ENCODE measurements at regions not wholly inside any gene's neighbourhood (a gene's known extent, or its start where the extent isn't known, plus 50 kb on each side); places are given as distances from the start of the nearest gene placed in this dataset.
A peak's percentile ranks its signal among the peaks of the same experiment; 100 is the strongest.

DNA sequence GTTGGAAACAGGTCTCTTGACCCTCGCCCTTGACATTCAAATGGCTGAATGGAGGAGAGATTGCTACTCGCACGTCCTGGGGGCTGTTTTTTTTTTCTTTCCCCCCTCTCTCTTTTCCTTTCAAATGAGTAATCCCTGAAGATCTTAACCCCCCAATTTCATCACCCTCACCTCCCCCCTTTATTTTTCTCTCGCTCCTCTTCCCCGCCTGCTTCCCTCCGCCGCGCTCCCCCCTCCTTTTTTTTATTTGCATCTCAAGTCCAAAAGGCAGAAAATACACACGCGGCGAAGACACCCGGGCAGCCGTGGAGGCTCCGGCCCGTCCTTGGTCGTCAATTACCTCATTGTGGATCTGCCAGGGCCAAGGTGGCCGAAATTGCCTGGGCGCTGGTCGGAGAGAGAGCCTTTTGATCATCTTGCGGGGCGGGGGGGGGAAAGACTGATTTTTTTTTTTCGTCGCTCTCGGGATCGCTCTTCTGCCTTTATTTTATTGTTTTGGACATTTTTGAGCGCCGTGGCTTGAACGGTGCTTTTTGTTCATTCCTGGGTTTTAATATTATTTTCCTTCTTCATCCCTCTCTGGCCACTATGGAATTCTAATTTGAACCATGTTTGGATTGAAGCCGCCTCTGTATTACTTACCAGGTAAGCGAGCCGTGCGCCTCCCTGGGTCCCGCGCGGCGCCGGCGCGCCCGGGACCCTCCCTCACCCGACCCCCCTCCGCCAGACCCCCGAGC, 57.2 kb upstream of the GSE1 start:
- no peak for DNase-seq

DNA sequence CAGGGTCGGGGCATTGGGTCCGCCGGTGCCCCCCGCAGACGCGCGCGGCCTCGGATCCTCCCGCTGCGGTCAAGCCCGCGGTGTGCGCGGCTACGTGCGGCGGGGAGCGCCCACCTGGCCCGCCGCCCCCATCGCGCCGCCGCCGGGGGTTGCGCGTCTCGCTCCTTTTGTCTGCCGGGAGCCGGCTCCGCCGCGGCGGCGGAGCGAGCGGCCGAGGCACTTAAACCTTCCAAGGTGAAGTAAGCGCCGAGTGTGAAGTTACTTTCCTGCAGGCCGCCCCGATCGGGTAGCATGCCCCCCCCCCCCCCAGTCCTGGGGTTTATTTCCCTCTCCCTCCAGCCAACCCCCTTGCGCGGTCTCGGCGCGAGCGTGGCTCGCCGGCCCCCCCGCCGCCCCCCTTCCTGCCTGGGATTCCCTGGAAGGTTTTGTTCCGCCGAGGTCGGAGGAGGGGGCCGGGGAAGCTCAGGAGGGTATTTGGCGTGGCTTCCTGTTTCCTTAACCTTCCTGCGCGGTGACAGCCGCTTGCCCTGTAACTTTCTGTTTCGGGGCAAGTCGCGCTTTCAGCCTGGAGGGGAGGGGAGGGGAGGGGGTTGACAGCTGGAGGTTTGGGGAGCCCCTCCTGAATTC, 56.6 kb upstream of the GSE1 start:
- no peak for DNase-seq

DNA sequence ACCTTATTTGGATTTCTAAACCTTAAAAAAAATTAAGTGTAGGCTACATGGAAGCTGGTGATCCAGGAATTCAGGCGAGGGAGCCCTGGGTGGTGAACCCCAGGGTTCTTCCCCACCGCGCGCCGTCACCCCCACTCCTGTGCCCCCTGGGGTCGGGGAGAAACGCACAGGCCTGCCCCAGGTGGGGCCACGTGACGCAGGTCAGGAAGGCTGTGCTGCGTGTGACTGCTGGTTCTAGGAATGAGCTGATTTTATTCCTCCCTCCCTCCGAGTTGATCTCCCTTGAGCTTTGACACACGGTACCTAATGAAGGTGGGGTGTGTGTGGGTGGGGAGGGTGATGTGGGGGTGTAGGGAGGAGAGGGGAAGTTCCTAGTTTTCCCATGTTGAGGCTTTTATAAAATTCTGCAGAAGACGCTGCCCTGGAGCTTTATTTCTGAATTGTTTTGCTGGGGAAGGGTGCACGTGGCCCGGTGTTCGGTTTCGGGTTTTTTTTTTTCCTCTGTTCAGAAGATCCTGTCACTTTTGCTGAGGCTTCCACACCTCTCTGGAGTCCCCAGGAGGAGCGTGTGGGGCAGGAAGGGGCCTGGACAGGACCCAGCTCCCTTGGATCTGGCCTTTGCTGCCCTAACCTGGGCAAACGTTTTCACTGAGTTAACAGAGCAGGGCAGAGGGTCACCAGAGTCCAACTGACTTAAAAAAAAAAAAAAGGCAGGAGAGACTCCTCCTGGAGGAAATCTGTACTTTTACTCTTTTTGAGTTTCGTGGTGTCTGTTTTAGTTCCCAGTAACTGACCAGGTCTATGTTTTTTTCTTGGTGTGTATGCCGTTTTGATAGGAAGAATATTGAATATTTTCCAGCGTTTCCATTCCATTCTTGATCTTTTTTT, 55.8 kb upstream of the GSE1 start:
- no peak for DNase-seq

DNA sequence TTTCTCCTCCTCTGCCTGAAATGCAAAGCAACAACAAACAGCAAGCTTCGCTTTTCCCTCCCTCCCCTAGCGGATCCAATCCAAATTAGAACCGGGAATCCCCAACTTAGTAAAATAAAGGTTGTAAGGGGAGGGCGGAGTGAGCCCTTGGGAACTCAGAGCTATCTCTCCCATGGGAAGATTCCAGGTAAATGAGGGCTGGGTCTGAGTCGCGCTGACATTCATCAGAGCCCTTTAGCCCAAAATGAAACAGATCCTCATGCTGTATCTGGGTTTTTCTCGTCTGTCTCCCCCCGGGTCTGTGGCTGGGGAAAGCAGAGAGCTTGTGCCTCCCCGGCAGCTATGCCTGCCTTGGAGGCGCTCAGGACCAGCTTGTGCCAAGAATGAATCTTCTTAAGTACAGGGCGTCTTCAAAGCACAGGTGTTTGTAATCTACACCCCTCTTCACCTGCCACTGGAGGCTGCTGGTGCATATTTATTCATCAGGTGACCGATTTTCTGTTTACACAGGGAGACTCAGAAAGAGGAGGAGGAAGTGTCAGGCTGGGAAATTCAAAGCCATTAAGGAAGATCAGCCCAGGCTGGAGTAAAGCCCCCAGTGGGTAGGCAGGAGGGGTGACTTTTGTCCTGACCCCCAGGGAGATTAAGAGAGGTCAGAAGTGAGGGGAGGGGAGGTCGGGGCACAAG, 55.0 kb upstream of the GSE1 start:
- DNase-seq: peak; percentile 40

DNA sequence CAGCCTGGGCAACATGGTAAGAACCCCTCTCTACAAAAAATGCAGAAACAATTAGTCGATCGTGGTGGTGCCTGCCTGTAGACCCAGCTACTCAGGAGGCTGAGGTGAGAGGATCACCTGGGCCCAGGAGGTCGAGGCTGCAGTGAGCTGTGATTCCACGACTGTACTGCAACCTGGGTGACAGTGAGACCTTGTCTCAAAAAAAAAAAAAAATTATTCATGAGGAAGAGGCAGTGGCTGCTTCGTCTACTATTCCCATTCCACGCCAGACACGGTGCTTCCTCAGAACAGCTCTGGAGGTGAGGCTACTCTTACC, 52.2 kb upstream of the GSE1 start:
- DNase-seq: no peak

DNA sequence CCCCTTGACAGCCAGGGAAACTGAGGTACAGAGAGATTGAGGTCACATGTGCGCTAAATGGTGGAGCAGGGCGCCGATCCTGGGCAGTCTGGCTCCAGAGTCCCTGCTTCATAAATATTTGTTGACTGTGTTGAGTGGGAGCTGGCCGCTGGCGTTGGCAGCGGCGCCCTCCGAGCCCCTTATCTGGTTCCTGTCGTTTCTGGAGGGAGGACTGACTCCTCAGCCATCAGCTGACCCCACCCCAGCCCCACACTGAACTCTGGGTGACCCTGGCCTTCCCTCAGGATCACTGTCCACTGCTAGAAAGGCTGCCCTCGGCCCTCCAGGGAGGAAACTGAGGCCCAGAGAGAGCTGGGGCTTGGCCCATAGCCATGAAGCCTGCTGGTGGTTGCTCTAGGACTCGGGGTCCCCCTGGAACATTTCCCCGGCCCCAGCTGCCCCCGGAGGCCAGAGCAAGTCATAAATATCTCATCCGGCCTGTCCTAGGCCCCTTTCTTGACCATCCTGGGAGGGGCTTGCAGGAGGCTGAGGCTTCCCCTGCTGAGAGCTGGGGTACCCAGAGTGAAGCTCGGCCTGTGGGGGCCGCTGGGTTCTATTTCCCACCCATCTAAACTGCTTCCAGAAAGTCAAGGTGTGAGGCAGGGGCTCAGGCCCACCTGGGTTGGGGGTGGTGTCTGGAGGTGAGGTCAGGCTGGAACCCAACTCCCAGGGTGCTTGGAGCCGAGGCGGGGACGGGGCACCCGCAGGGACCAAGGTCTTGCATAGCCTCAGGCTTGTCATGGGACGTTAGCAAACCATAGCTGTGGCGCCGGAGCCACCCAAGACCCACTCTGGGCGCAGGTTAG, 51.7 kb upstream of the GSE1 start:
- DNase-seq: no peak

DNA sequence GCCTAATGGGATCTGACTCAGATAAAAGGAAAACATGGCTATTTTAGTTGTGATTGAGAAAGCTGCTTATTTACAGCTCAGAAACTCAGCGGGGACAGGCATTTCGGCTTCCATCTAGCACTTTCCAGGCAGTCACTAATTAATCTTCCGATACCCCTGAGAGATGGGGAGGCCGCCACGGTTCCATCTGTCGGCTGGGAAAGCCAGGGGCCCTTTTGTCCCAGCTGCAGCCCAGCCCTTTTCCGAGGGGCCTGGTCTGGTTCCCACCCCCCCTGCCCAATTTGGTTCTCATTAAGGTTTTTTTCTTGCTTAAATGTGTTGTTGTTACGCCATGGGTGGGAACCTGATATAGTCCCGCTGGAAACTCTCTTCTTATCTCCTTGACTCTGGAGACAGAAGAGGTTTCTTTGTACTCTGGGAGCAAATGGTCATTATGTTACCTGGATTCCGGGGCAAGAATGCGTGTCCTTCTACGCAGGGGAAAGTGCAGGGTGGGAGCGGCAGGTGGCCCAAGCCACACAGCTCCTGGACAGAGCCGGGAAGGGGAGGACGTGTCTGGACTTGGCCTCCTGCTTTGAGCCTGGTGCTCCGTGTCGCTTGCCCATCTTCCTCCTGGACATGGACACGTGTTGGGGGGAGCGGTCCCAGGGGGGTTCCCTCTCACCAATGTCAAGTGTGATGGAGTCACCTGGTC, 50.9 kb upstream of the GSE1 start:
- DNase-seq: no peak

DNA sequence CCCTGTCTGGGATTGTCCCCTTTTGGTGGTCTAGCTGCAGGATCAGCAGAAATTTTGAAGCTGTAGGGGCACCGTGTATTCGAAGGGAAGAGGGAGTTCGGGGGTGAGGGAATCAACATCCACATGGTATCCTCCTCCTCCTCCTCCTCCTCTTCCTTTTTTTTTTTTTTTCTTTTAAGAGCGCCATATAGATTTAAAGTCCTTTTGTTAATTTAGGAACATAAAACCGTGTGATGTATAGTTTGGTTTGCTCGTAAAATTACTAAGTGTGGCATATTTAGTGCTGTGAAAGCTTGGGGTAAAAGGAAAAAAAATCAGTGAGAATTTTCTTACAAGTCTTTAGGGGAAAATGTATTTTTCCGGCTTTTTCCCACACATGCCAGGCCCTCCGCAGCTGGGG, 50.1 kb upstream of the GSE1 start:
- no peak for DNase-seq
